ENCODE measurements at regions not wholly inside any gene's neighbourhood (a gene's known extent, or its start where the extent isn't known, plus 50 kb on each side); places are given as distances from the start of the nearest gene placed in this dataset.

GRCh38 chr4:60683973-60684372, 516.2 kb upstream of the ADGRL3 start:
- no peak for TF ChIP-seq POLR2A (IDR thresholded peaks at IDR 0.05; ENCODE audit: low read depth, low read length)
- TF ChIP-seq, protein P1, sequence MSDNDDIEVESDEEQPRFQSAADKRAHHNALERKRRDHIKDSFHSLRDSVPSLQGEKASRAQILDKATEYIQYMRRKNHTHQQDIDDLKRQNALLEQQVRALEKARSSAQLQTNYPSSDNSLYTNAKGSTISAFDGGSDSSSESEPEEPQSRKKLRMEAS (IDR thresholded peaks at IDR 0.05; ENCODE audit: low read depth, low read length), result no peak
- no peak for TF ChIP-seq NR2C1 (IDR thresholded peaks at IDR 0.05)
- TF ChIP-seq SIN3A (IDR thresholded peaks at IDR 0.05; ENCODE audit: low read depth, low read length), result no peak

Data from GM12878 (cell line).